Kidney (tissue), 13 donors: ENCODE measurements at regions not wholly inside any gene's neighbourhood (a gene's known extent, or its start where the extent isn't known, plus 50 kb on each side); places are given as distances from the start of the nearest gene placed in this dataset.

Source experiments
- DNase-seq, 5 donors: peaks; one replicate each; pipeline ENCODE4 v3.0.0-alpha.2; 2013 to 2020
- FAIRE-seq: peaks from 2 replicates; lab custom pipeline; 2012; peaks lifted over from hg19 to GRCh38; lab: Jason Lieb, UNC
- H3K27ac ChIP-seq, 2 donors: one replicate each; pipeline ENCODE4 v1.7.0; 2013; ENCODE audit warnings: low read depth in 2 of 2, low read length in 2 of 2, inconsistent platforms in 1 of 2
- H3K27me3 ChIP-seq: one replicate; pipeline ENCODE4 v1.7.1; 2013; ENCODE audit warnings: low read length, inconsistent platforms; ENCODE audit not compliant: control insufficient read depth, insufficient read depth
- H3K36me3 ChIP-seq, 3 donors: one replicate each; pipeline versions ENCODE4 v1.7.0 to v1.7.1; 2013; ENCODE audit warnings: low read length in 3 of 3, control low read depth in 1 of 3, inconsistent platforms in 1 of 3; ENCODE audit not compliant: insufficient read depth in 3 of 3, control insufficient read depth in 2 of 3
- H3K4me1 ChIP-seq, 3 donors: one replicate each; pipeline versions ENCODE4 v1.7.0 to v1.7.1; 2013; ENCODE audit warnings: low read length in 3 of 3, inconsistent platforms in 1 of 3, low read depth in 1 of 3; ENCODE audit not compliant: control insufficient read depth in 2 of 3, insufficient read depth in 2 of 3
- H3K4me3 ChIP-seq, 3 donors: one replicate each; pipeline versions ENCODE4 v1.7.0 to v1.8.1; 2013; ENCODE audit warnings: low read length in 3 of 3, control low read depth in 1 of 3, inconsistent platforms in 1 of 3
- H3K9ac ChIP-seq, 3 donors: one replicate each; pipeline versions ENCODE4 v1.7.0 to v1.7.1; 2013; ENCODE audit warnings: low read length in 3 of 3, control low read depth in 1 of 3, inconsistent platforms in 1 of 3
- H3K9me3 ChIP-seq, 3 donors: one replicate each; pipeline versions ENCODE4 v1.7.0 to v1.7.1; 2013; ENCODE audit warnings: low read length in 3 of 3, control low read depth in 1 of 3, inconsistent platforms in 1 of 3; ENCODE audit not compliant: control insufficient read depth in 2 of 3, insufficient read depth in 1 of 3
- intact Hi-C: fragments of 100-400 bp; cut with DNase I; formaldehyde crosslinking; loops from one replicate; pipeline ENCODE4 v1.11.1; 2022
- TF ChIP-seq, protein P1 (sequence below): IDR thresholded peaks from 3 replicates; pipeline ENCODE4 v1.5.1; 2012; ENCODE audit warnings: mild to moderate bottlenecking, moderate library complexity, borderline replicate concordance; ENCODE audit not compliant: insufficient read depth; ENCODE audit errors: extremely low read depth
- donor health status: control.
- donor health status: control.
- donor health status: control.
- donor health status: control.
- donor health status: control.
- donor health status: DM: yes; HTN: yes; CAD: no.
- donor health status: Normal renal cell carcinoma (clear cell type).

DNA sequence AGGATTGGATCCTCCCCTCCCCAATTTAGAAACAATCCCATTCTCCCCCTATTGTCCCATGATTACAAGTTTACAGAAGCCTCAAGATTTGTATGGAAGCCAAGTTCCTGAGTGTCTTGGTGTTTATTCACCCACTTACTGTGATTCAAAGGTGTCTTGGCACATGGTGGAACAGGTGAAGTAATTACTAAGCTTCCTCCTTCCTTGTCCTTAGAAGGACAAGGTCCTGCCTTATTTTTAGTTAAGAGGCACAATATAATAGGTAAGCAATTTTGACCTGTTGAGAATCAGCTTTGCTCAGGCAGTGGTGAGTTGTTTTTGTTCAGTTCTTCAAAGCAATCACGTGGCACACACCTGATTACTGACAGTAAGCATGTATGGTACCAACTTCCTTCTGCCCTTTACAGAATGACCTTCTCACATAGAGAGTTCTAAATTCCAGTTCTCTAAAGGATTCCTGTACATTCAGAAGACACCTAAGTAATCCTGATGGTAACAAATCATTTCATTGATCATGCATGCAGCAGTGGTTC, 60.7 kb upstream of the SLC13A1 start:
- Histone ChIP-seq H3K27ac (peak overlapping the region; percentile 60 to 86), H3K9me3 (no peaks in the 10 kb centered on the region), H3K9ac (no peak overlapping the region), H3K36me3 (no peaks in the 10 kb centered on the region), H3K4me3 (no peak overlapping the region), H3K27me3 (no peaks in the 10 kb centered on the region), H3K4me1 (peaks cover 0 to 7% (median 2%) of the 10 kb centered on the region in 3 donors)
- intact Hi-C loops = no loop called here
- DNase-seq (no peak), FAIRE-seq (peak; percentile 23)
- TF ChIP-seq, protein P1, sequence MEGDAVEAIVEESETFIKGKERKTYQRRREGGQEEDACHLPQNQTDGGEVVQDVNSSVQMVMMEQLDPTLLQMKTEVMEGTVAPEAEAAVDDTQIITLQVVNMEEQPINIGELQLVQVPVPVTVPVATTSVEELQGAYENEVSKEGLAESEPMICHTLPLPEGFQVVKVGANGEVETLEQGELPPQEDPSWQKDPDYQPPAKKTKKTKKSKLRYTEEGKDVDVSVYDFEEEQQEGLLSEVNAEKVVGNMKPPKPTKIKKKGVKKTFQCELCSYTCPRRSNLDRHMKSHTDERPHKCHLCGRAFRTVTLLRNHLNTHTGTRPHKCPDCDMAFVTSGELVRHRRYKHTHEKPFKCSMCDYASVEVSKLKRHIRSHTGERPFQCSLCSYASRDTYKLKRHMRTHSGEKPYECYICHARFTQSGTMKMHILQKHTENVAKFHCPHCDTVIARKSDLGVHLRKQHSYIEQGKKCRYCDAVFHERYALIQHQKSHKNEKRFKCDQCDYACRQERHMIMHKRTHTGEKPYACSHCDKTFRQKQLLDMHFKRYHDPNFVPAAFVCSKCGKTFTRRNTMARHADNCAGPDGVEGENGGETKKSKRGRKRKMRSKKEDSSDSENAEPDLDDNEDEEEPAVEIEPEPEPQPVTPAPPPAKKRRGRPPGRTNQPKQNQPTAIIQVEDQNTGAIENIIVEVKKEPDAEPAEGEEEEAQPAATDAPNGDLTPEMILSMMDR = no peak

DNA sequence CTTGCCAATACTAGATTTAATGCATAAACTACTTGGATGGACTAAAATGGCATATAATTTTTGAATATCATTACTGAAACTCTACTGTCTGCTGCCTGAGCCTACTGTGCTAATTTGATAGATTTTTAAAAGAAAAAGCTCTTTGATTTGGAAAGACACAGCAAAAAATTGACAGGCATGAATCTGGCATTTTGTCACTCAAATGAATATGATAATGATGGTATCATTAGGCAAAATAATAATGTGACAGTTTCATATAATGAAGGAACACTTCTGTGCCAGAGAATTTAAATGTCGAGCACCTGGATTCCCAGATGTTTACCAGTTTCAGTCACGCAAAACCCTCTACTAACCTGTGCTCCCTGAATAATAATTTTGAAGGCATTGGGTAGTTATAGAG, 60.0 kb upstream of the SLC13A1 start:
- intact Hi-C loops = no loop called here
- H3K27me3 ChIP-seq = no peaks in the 10 kb centered on the region

More for the DNA sequence above, 60.0 kb upstream of the SLC13A1 start:
- TF ChIP-seq, protein P1 = no peak
- no peak for DNase-seq
- no peak for FAIRE-seq
- H3K9me3 ChIP-seq = no peaks in the 10 kb centered on the region
- no peak overlapping the region for H3K4me3 ChIP-seq
- no peaks in the 10 kb centered on the region for H3K36me3 ChIP-seq
- peaks cover 0 to 7% (median 2%) of the 10 kb centered on the region in 3 donors for H3K4me1 ChIP-seq
- no peak overlapping the region for H3K9ac ChIP-seq
- H3K27ac ChIP-seq = no peak overlapping the region
